ENCODE measurements at regions not wholly inside any gene's neighbourhood (a gene's known extent, or its start where the extent isn't known, plus 50 kb on each side); places are given as distances from the start of the nearest gene placed in this dataset.

DNA sequence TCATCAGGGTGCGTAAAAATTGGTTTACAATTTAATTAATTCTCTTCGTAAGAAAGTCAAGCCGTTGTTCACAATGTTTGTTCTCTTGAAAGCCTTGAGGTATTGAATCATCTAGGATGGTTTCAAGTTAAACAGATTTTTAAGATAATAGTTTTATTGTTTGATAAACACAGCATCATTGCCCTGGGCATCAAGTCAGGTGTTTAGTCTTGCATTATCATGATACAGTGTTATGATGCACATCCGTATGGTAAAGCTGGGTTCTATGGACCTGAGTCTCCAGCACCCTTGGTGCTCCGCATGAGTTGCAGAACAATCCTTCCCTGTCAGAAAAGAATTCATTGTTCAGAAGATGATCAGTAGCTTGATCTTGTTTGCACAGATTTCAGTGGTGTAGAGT lies 359.5 kb downstream of the LMO4 start:
- H3K9me3 ChIP-seq (replicated peaks; ENCODE audit: insufficient read depth, low read length) = no peaks in the 10 kb centered on the region
- no peaks in the 10 kb centered on the region for H3K27me3 ChIP-seq (replicated peaks; ENCODE audit: insufficient read depth, low read length)
- no peaks in the 10 kb centered on the region for H4K20me1 ChIP-seq (ENCODE audit: insufficient read depth, low read length)
- DNase-seq = no peak
- no peaks in the 10 kb centered on the region for H3K36me3 ChIP-seq (replicated peaks; ENCODE audit: insufficient read depth, low read length)
- no peak overlapping the region for H3K4me2 ChIP-seq (ENCODE audit: low read depth, low read length)
- H3K27ac ChIP-seq (ENCODE audit: low read length) = no peak overlapping the region
- H3K4me3 ChIP-seq (ENCODE audit: low read length) = no peak overlapping the region
- no peak for TF ChIP-seq EZH2 (optimal IDR thresholded peaks at IDR 0.05; ENCODE audit: low read depth, low read length)
- no peak for TF ChIP-seq CTCF (IDR thresholded peaks at IDR 0.05; ENCODE audit: low read length)
- no peak for TF ChIP-seq EZH2phosphoT487 (IDR thresholded peaks at IDR 0.05; ENCODE audit: low read length)
- no peaks in the 10 kb centered on the region for H3K79me2 ChIP-seq (ENCODE audit: low read length)
- H3K9me2 ChIP-seq (replicated peaks; ENCODE audit: insufficient read depth, low read length) = no peaks in the 10 kb centered on the region
- no peak overlapping the region for H3K9ac ChIP-seq (ENCODE audit: low read length)
- no peaks in the 10 kb centered on the region for H3K4me1 ChIP-seq (ENCODE audit: low read length)
- no peaks in the 10 kb centered on the region for H3F3A ChIP-seq (ENCODE audit: insufficient read depth, low read length)
- H2AFZ ChIP-seq (ENCODE audit: low read length) = no peak overlapping the region

- Histone ChIP-seq H3K27ac (ENCODE audit: low read length) (no peak overlapping the region), H4K20me1 (ENCODE audit: insufficient read depth, low read length) (no peaks in the 10 kb centered on the region)
These were observed 360.8 kb downstream of the LMO4 start for GRCh38 chr1:87689487-87689886.

DNA sequence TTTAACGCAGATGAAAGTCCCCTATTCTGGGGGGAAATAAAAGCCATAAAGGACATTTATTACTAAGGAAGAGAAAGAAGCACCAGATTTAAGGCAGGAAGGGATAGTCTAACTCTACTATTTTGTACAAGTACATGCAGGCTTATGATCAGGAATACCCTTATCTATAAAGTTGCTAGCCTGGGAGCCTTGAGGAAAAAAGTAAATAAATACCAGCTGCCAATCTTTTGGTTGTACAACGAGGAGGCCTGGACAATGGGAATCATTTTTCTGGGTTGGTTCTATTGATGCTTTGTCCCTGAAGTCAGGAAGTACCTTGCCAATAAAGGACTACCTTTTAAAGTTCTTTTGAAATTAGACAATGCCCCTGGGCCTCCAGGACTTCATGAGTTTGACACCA lies 367.8 kb downstream of the LMO4 start:
- no peak for DNase-seq
- no peaks in the 10 kb centered on the region for H3K27me3 ChIP-seq (replicated peaks; ENCODE audit: insufficient read depth, low read length)
- no peaks in the 10 kb centered on the region for H3K36me3 ChIP-seq (replicated peaks; ENCODE audit: insufficient read depth, low read length)
- H3K27ac ChIP-seq (ENCODE audit: low read length) = no peak overlapping the region
- H3K9ac ChIP-seq (ENCODE audit: low read length) = no peak overlapping the region
- H3K4me1 ChIP-seq (ENCODE audit: low read length) = no peaks in the 10 kb centered on the region
- no peaks in the 10 kb centered on the region for H4K20me1 ChIP-seq (ENCODE audit: insufficient read depth, low read length)
- no peak overlapping the region for H2AFZ ChIP-seq (ENCODE audit: low read length)
- H3K9me2 ChIP-seq (replicated peaks; ENCODE audit: insufficient read depth, low read length) = no peaks in the 10 kb centered on the region
- TF ChIP-seq EZH2phosphoT487 (IDR thresholded peaks at IDR 0.05; ENCODE audit: low read length) = no peak
- TF ChIP-seq EZH2 (optimal IDR thresholded peaks at IDR 0.05; ENCODE audit: low read depth, low read length) = no peak
- no peak for TF ChIP-seq CTCF (IDR thresholded peaks at IDR 0.05; ENCODE audit: low read length)
- H3K9me3 ChIP-seq (replicated peaks; ENCODE audit: insufficient read depth, low read length) = no peaks in the 10 kb centered on the region; the same call in 1 of the 2 replicates
- no peak overlapping the region for H3K4me3 ChIP-seq (ENCODE audit: low read length)
- H3K4me2 ChIP-seq (ENCODE audit: low read depth, low read length) = no peak overlapping the region
- H3K79me2 ChIP-seq (ENCODE audit: low read length) = no peaks in the 10 kb centered on the region
- H3F3A ChIP-seq (ENCODE audit: insufficient read depth, low read length) = no peaks in the 10 kb centered on the region

More at GRCh38 chr1:87689487-87689886, 360.8 kb downstream of the LMO4 start:
- no peak overlapping the region for H2AFZ ChIP-seq (ENCODE audit: low read length)
- no peaks in the 10 kb centered on the region for H3K9me2 ChIP-seq (replicated peaks; ENCODE audit: insufficient read depth, low read length)
- no peaks in the 10 kb centered on the region for H3K79me2 ChIP-seq (ENCODE audit: low read length)
- no peaks in the 10 kb centered on the region for H3K27me3 ChIP-seq (replicated peaks; ENCODE audit: insufficient read depth, low read length)
- H3F3A ChIP-seq (ENCODE audit: insufficient read depth, low read length) = no peaks in the 10 kb centered on the region
- H3K9ac ChIP-seq (ENCODE audit: low read length) = no peak overlapping the region
- no peak overlapping the region for H3K4me3 ChIP-seq (ENCODE audit: low read length)
- no peaks in the 10 kb centered on the region for H3K36me3 ChIP-seq (replicated peaks; ENCODE audit: insufficient read depth, low read length)
- TF ChIP-seq EZH2phosphoT487 (IDR thresholded peaks at IDR 0.05; ENCODE audit: low read length) (no peak), CTCF (IDR thresholded peaks at IDR 0.05; ENCODE audit: low read length) (no peak), EZH2 (optimal IDR thresholded peaks at IDR 0.05; ENCODE audit: low read depth, low read length) (no peak)
- DNase-seq = no peak
- no peak overlapping the region for H3K4me2 ChIP-seq (ENCODE audit: low read depth, low read length)
- H3K4me1 ChIP-seq (ENCODE audit: low read length) = no peaks in the 10 kb centered on the region
- H3K9me3 ChIP-seq (replicated peaks; ENCODE audit: insufficient read depth, low read length) = no peaks in the 10 kb centered on the region
